ENCODE measurements at regions not wholly inside any gene's neighbourhood (a gene's known extent, or its start where the extent isn't known, plus 50 kb on each side); places are given as distances from the start of the nearest gene placed in this dataset.
"Not testable (repeated sequence)": the region's sequence is repeated elsewhere in the genome, so short reads cannot be mapped to it uniquely, and the experiment has no call there.

- POLR2A ChIA-PET; DNase-seq (ENCODE audit: extremely low spot score); CTCF ChIA-PET: not testable (repeated sequence)
Observed at GRCh38 chr9:39680694-39681401, 325.4 kb downstream of the SPATA31A1 start.

GRCh38 chr9:39728862-39729261 lies 373.4 kb downstream of the SPATA31A1 start:
- POLR2A ChIA-PET; DNase-seq (ENCODE audit: extremely low spot score); CTCF ChIA-PET: not testable (repeated sequence)

GRCh38 chr9:39744898-39745297 lies 389.4 kb downstream of the SPATA31A1 start:
- DNase-seq (ENCODE audit: extremely low spot score); POLR2A ChIA-PET; CTCF ChIA-PET: not testable (repeated sequence)

- POLR2A ChIA-PET; DNase-seq (ENCODE audit: extremely low spot score); CTCF ChIA-PET: not testable (repeated sequence)
Observed at GRCh38 chr9:39775570-39775969, 420.1 kb downstream of the SPATA31A1 start.

GRCh38 chr9:39791356-39791755 lies 435.9 kb downstream of the SPATA31A1 start:
- POLR2A ChIA-PET; CTCF ChIA-PET; DNase-seq (ENCODE audit: extremely low spot score): not testable (repeated sequence)

- POLR2A ChIA-PET; DNase-seq (ENCODE audit: extremely low spot score); CTCF ChIA-PET: not testable (repeated sequence)
Observed at GRCh38 chr9:39797935-39798334, 442.5 kb downstream of the SPATA31A1 start.

- DNase-seq (ENCODE audit: extremely low spot score); CTCF ChIA-PET; POLR2A ChIA-PET: not testable (repeated sequence)
Observed at GRCh38 chr9:39799252-39799651, 443.8 kb downstream of the SPATA31A1 start.

- POLR2A ChIA-PET; DNase-seq (ENCODE audit: extremely low spot score); CTCF ChIA-PET: not testable (repeated sequence)
Observed at GRCh38 chr9:39802561-39802960, 447.1 kb downstream of the SPATA31A1 start.

- CTCF ChIA-PET; DNase-seq (ENCODE audit: extremely low spot score); POLR2A ChIA-PET: not testable (repeated sequence)
Observed at GRCh38 chr9:39809401-39810226, 454.1 kb downstream of the SPATA31A1 start.

- CTCF ChIA-PET; POLR2A ChIA-PET; DNase-seq (ENCODE audit: extremely low spot score): not testable (repeated sequence)
Observed at GRCh38 chr9:39810401-39810800, 454.9 kb downstream of the SPATA31A1 start.

GRCh38 chr9:39811615-39812014 lies 456.1 kb downstream of the SPATA31A1 start:
- CTCF ChIA-PET; DNase-seq (ENCODE audit: extremely low spot score); POLR2A ChIA-PET: not testable (repeated sequence)

- DNase-seq (ENCODE audit: extremely low spot score); POLR2A ChIA-PET; CTCF ChIA-PET: not testable (repeated sequence)
Observed at GRCh38 chr9:39828457-39828856, 473.0 kb downstream of the SPATA31A1 start.
